HCT116 (cell line): ENCODE measurements at regions not wholly inside any gene's neighbourhood (a gene's known extent, or its start where the extent isn't known, plus 50 kb on each side); places are given as distances from the start of the nearest gene placed in this dataset.

Source experiments
- ATAC-seq: fragments of 200-7000 bp; cut with Tn5 transposase; 2 replicates; pipeline ENCODE4 v1.9.1; 2020; ENCODE audit warnings: mild to moderate bottlenecking, moderate library complexity
- BruUV-seq: library from RNA; stranded (reverse); fragments of 400-500 nt; replicated peaks from 2 replicates; lab custom pipeline; 2021; lab: Mats Ljungman, UMichigan
- CTCF ChIA-PET: fragments of 300-600 bp; sonication (Branson Sonifier 250); formaldehyde crosslinking; loops from one replicate; lab custom pipeline; 2021; ENCODE audit warnings: antibody characterized with exemption; lab: Charles Lee
- POLR2A ChIA-PET: fragments of 300-600, 350-600 bp; sonication (Branson Sonifier 250); formaldehyde crosslinking; loops from one replicate; lab custom pipeline; 2021; ENCODE audit warnings: antibody characterized with exemption; lab: Charles Lee
- RAD21 ChIA-PET, 2 experiments: fragments of 300-600 bp; sonication (Branson Sonifier 250); formaldehyde crosslinking; loops; one replicate each; lab custom pipeline; 2023; ENCODE audit warnings: low total read pairs in 2 of 2; ENCODE audit not compliant: uncharacterized antibody in 2 of 2, unreplicated experiment in 2 of 2, low non-redundant PET in 1 of 2; lab: Charles Lee
- DNase-seq: peaks from one replicate; pipeline ENCODE4 v3.0.0-alpha.2; 2010; ENCODE audit warnings: low read depth, low spot score
- H2AFZ ChIP-seq: fragments of 200-600 bp; shearing (Covaris generic), sonication (generic); 2 replicates; pipeline ENCODE4 v1.6.1; 2017; ENCODE audit warnings: low read depth, mixed run types, mixed read lengths, antibody characterized with exemption, low read length; ENCODE audit not compliant: poor library complexity, severe bottlenecking
- H3K27ac ChIP-seq: 2 replicates; pipeline ENCODE4 v1.5.1; 2012; ENCODE audit warnings: low read depth, low read length
- H3K27me3 ChIP-seq: fragments of 200-600 bp; sonication (generic); 2 replicates; pipeline ENCODE4 v1.6.1; 2016; ENCODE audit warnings: mixed run types, low read length, mixed read lengths; ENCODE audit not compliant: insufficient read depth
- H3K36me3 ChIP-seq, 2 experiments: fragments of 200-500 bp in 1 of 2; fragments of 200-600 bp in 1 of 2; sonication (Bioruptor generic) in 1 of 2; sonication (generic) in 1 of 2; 2 replicates each; pipeline versions ENCODE4 v1.5.1 to v1.6.1; 2014 to 2016; ENCODE audit warnings: low read length in 2 of 2, inconsistent platforms in 1 of 2, mixed read lengths in 1 of 2, mixed run types in 1 of 2; ENCODE audit not compliant: insufficient read depth in 2 of 2, control insufficient read depth in 1 of 2
- H3K4me1 ChIP-seq, 2 experiments: fragments of 200-600 bp in 1 of 2; sonication (generic) in 1 of 2; 2 replicates each; pipeline versions ENCODE4 v1.5.1 to v1.6.1; 2012 to 2017; ENCODE audit warnings: low read length in 2 of 2, inconsistent platforms in 1 of 2, mild to moderate bottlenecking in 1 of 2, mixed read lengths in 1 of 2, mixed run types in 1 of 2, moderate library complexity in 1 of 2; ENCODE audit not compliant: insufficient read depth in 2 of 2, control insufficient read depth in 1 of 2
- H3K4me2 ChIP-seq: fragments of 200-600 bp; sonication (generic); 2 replicates; pipeline ENCODE4 v1.6.1; 2017; ENCODE audit warnings: mixed run types, low read length, mixed read lengths
- H3K4me3 ChIP-seq, 2 experiments: fragments of 200-600 bp in 1 of 2; sonication (generic) in 1 of 2; replicated peaks in 1 of 2; 2 replicates each; pipeline ENCODE4 v1.5.1; 2011 to 2016; ENCODE audit warnings: low read length in 2 of 2, control low read depth in 1 of 2, low read depth in 1 of 2, mild to moderate bottlenecking in 1 of 2, mixed read lengths in 1 of 2, mixed run types in 1 of 2
- H3K79me2 ChIP-seq: fragments of 200-600 bp; sonication (generic); 2 replicates; pipeline ENCODE4 v1.6.1; 2017; ENCODE audit warnings: mild to moderate bottlenecking, mixed run types, low read length, moderate library complexity, mixed read lengths; ENCODE audit not compliant: insufficient read depth
- H3K9ac ChIP-seq: fragments of 200-600 bp; sonication (generic); 2 replicates; pipeline ENCODE4 v1.6.1; 2016; ENCODE audit warnings: low read length, mixed read lengths
- H3K9me2 ChIP-seq: fragments of 200-600 bp; sonication (generic), shearing (Covaris generic); 2 replicates; pipeline ENCODE4 v1.6.1; 2017; ENCODE audit warnings: mixed run types, mild to moderate bottlenecking, moderate library complexity; ENCODE audit not compliant: insufficient read depth
- H3K9me3 ChIP-seq, 2 experiments: fragments of 200-500 bp in 1 of 2; fragments of 200-600 bp in 1 of 2; sonication (Bioruptor generic) in 1 of 2; sonication (generic) in 1 of 2; 2 replicates each; pipeline ENCODE4 v1.6.1; 2014 to 2017; ENCODE audit warnings: low read length in 2 of 2, mixed read lengths in 2 of 2, inconsistent platforms in 1 of 2, low read depth in 1 of 2, mild to moderate bottlenecking in 1 of 2, mixed run types in 1 of 2, moderate library complexity in 1 of 2; ENCODE audit not compliant: control insufficient read depth in 1 of 2, insufficient read depth in 1 of 2
- H4K20me1 ChIP-seq: fragments of 200-600 bp; sonication (generic), shearing (Covaris generic); 2 replicates; pipeline ENCODE4 v1.6.1; 2017; ENCODE audit warnings: mixed run types, mild to moderate bottlenecking, moderate library complexity; ENCODE audit not compliant: insufficient read depth
- CBX3 ChIP-seq: IDR thresholded peaks from 2 replicates; pipeline ENCODE4 v1.6.1; 2012; ENCODE audit warnings: low read depth
- CEBPB ChIP-seq: IDR thresholded peaks from 2 replicates; pipeline ENCODE4 v1.6.1; 2012; ENCODE audit warnings: low read depth
- EGR1 ChIP-seq: IDR thresholded peaks from 2 replicates; pipeline ENCODE4 v1.6.1; 2012; ENCODE audit warnings: low read depth
- EZH2 ChIP-seq: fragments of 200-600 bp; sonication (generic); IDR thresholded peaks from 2 replicates; pipeline ENCODE4 v1.6.1; 2017; ENCODE audit warnings: antibody characterized with exemption, mixed run types
- EZH2phosphoT487 ChIP-seq: fragments of 200-600 bp; IDR thresholded peaks from 2 replicates; pipeline ENCODE4 v1.6.1; 2018; ENCODE audit warnings: antibody characterized with exemption, borderline replicate concordance
- FOSL1 ChIP-seq: IDR thresholded peaks from 2 replicates; pipeline ENCODE4 v1.6.1; 2012; ENCODE audit warnings: low read depth
- JUND ChIP-seq: IDR thresholded peaks from 2 replicates; pipeline ENCODE4 v1.6.1; 2012
- POLR2A ChIP-seq: IDR thresholded peaks from 2 replicates; pipeline ENCODE4 v1.7.0; 2011; ENCODE audit warnings: borderline replicate concordance; ENCODE audit not compliant: insufficient read depth, insufficient read length; ENCODE audit errors: extremely low read depth
- POLR2AphosphoS5 ChIP-seq: IDR thresholded peaks from 2 replicates; pipeline ENCODE4 v1.6.1; 2011; ENCODE audit warnings: mild to moderate bottlenecking, low read depth, low read length, moderate library complexity
- RAD21 ChIP-seq: IDR thresholded peaks from 2 replicates; pipeline ENCODE4 v1.6.1; 2012; ENCODE audit warnings: low read depth, mild to moderate bottlenecking
- SRF ChIP-seq: IDR thresholded peaks from 2 replicates; pipeline ENCODE4 v1.6.1; 2012; ENCODE audit warnings: low read depth
- YY1 ChIP-seq: IDR thresholded peaks from 2 replicates; pipeline ENCODE4 v1.6.1; 2011; ENCODE audit warnings: low read length, low read depth, moderate library complexity, mild to moderate bottlenecking; ENCODE audit not compliant: insufficient replicate concordance; ENCODE audit errors: extremely low read depth
- intact Hi-C: fragments of 100-400 bp; cut with micrococcal nuclease; formaldehyde crosslinking; loops from 2 replicates; pipeline ENCODE4 v1.10.0; 2022
- TF ChIP-seq, protein P1 (sequence below): IDR thresholded peaks from 2 replicates; pipeline ENCODE4 v1.6.1; 2012; ENCODE audit warnings: low read depth
- TF ChIP-seq, protein P2 (sequence below): IDR thresholded peaks from 2 replicates; pipeline ENCODE4 v1.6.1; 2012
- TF ChIP-seq, protein P3 (sequence below), 3 experiments: fragments of 200-600 bp in 1 of 3; sonication (generic) in 1 of 3; IDR thresholded peaks in 2 of 3; conservative IDR thresholded peaks in 1 of 3; 2 replicates each; pipeline ENCODE4 v1.5.1; 2012 to 2017; ENCODE audit warnings: low read depth in 2 of 3, low read length in 2 of 3, antibody characterized with exemption in 1 of 3, borderline replicate concordance in 1 of 3, control low read depth in 1 of 3, mild to moderate bottlenecking in 1 of 3, mixed read lengths in 1 of 3, mixed run types in 1 of 3, moderate library complexity in 1 of 3; ENCODE audit not compliant: insufficient read depth in 1 of 3

DNA sequence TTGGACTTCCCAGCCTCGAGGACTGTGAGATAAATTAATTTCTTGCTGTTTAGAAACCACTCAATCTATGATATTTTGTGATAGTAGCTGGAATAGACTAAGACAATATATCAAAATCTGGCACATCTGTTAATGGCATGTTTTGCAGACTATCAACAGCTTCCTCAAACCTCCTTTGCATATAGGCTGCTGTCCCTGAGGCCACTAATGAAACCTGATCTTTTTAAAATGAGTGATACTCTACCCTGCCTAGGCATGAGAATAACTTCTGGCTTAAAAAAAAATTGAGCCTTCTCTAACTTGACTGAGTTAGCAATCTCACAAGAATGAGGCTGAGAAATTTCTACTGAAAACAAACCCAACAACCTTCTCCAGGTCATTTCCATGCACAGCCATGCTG lies 176.0 kb upstream of the CRBN start:
- Histone ChIP-seq H3K27me3 (no peaks in the 10 kb centered on the region), H3K9ac (no peak overlapping the region), H3K27ac (no peak overlapping the region), H2AFZ (no peak overlapping the region), H4K20me1 (no peaks in the 10 kb centered on the region), H3K9me3 (peaks cover 0 to 17% of the 10 kb centered on the region in 2 experiments; a peak in 1 of 4 replicates), H3K4me1 (no peaks in the 10 kb centered on the region), H3K79me2 (no peaks in the 10 kb centered on the region), H3K36me3 (no peaks in the 10 kb centered on the region), H3K9me2 (no peaks in the 10 kb centered on the region), H3K4me2 (no peak overlapping the region), H3K4me3 (no peak overlapping the region)
- POLR2A ChIA-PET: no interaction called here
- BruUV-seq: no TSS peak
- intact Hi-C loops: no loop called here
- RAD21 ChIA-PET: no interaction called here
- DNase-seq: no peak
- TF ChIP-seq EGR1 (no peak), POLR2AphosphoS5 (no peak), CBX3 (no peak), JUND (no peak), YY1 (no peak), SRF (no peak), CEBPB (no peak), POLR2A (no peak), RAD21 (no peak), EZH2 (no peak), EZH2phosphoT487 (no peak), FOSL1 (no peak)
- TF ChIP-seq, protein P1, sequence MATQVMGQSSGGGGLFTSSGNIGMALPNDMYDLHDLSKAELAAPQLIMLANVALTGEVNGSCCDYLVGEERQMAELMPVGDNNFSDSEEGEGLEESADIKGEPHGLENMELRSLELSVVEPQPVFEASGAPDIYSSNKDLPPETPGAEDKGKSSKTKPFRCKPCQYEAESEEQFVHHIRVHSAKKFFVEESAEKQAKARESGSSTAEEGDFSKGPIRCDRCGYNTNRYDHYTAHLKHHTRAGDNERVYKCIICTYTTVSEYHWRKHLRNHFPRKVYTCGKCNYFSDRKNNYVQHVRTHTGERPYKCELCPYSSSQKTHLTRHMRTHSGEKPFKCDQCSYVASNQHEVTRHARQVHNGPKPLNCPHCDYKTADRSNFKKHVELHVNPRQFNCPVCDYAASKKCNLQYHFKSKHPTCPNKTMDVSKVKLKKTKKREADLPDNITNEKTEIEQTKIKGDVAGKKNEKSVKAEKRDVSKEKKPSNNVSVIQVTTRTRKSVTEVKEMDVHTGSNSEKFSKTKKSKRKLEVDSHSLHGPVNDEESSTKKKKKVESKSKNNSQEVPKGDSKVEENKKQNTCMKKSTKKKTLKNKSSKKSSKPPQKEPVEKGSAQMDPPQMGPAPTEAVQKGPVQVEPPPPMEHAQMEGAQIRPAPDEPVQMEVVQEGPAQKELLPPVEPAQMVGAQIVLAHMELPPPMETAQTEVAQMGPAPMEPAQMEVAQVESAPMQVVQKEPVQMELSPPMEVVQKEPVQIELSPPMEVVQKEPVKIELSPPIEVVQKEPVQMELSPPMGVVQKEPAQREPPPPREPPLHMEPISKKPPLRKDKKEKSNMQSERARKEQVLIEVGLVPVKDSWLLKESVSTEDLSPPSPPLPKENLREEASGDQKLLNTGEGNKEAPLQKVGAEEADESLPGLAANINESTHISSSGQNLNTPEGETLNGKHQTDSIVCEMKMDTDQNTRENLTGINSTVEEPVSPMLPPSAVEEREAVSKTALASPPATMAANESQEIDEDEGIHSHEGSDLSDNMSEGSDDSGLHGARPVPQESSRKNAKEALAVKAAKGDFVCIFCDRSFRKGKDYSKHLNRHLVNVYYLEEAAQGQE: no peak
- TF ChIP-seq, protein P2, sequence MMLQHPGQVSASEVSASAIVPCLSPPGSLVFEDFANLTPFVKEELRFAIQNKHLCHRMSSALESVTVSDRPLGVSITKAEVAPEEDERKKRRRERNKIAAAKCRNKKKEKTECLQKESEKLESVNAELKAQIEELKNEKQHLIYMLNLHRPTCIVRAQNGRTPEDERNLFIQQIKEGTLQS: no peak
- TF ChIP-seq, protein P3, sequence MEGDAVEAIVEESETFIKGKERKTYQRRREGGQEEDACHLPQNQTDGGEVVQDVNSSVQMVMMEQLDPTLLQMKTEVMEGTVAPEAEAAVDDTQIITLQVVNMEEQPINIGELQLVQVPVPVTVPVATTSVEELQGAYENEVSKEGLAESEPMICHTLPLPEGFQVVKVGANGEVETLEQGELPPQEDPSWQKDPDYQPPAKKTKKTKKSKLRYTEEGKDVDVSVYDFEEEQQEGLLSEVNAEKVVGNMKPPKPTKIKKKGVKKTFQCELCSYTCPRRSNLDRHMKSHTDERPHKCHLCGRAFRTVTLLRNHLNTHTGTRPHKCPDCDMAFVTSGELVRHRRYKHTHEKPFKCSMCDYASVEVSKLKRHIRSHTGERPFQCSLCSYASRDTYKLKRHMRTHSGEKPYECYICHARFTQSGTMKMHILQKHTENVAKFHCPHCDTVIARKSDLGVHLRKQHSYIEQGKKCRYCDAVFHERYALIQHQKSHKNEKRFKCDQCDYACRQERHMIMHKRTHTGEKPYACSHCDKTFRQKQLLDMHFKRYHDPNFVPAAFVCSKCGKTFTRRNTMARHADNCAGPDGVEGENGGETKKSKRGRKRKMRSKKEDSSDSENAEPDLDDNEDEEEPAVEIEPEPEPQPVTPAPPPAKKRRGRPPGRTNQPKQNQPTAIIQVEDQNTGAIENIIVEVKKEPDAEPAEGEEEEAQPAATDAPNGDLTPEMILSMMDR (IDR thresholded peaks at IDR 0.05 in 2 of 3, conservative IDR thresholded peaks at IDR 0.05 in 1 of 3; ENCODE audit: borderline replicate concordance in 1 of 3, insufficient read depth in 1 of 3, low read depth in 2 of 3, low read length in 2 of 3): no peak
- CTCF ChIA-PET: no interaction called here
- ATAC-seq: no peak
